H9 (cell line): ENCODE measurements at regions not wholly inside any gene's neighbourhood (a gene's known extent, or its start where the extent isn't known, plus 50 kb on each side); places are given as distances from the start of the nearest gene placed in this dataset.
"Not testable (repeated sequence)": the region's sequence is repeated elsewhere in the genome, so short reads cannot be mapped to it uniquely, and the experiment has no call there.

Experiments
- DNase-seq: peaks from one replicate; pipeline ENCODE4 v3.0.0-alpha.2; 2017
- H2AFZ ChIP-seq: one replicate; pipeline ENCODE4 v1.6.1; 2013; ENCODE audit warnings: mild to moderate bottlenecking, low read length, control low read depth, moderate library complexity
- H2AK5ac ChIP-seq: 2 replicates; pipeline ENCODE4 v1.6.1; 2013; ENCODE audit warnings: low read length, control low read depth, mixed read lengths; ENCODE audit not compliant: insufficient read length
- H2BK120ac ChIP-seq: one replicate; pipeline ENCODE4 v1.6.1; 2013; ENCODE audit warnings: low read depth, mild to moderate bottlenecking, low read length, control low read depth, inconsistent platforms; ENCODE audit not compliant: poor library complexity, severe bottlenecking
- H2BK12ac ChIP-seq: 2 replicates; pipeline ENCODE4 v1.6.1; 2013; ENCODE audit warnings: low read length, control low read depth, mixed read lengths, low read depth; ENCODE audit not compliant: insufficient read length
- H2BK15ac ChIP-seq: 2 replicates; pipeline ENCODE4 v1.6.1; 2013; ENCODE audit warnings: low read depth, low read length, control low read depth
- H2BK20ac ChIP-seq: one replicate; pipeline ENCODE4 v1.6.1; 2013; ENCODE audit warnings: low read depth, mild to moderate bottlenecking, low read length, control low read depth, inconsistent platforms; ENCODE audit not compliant: poor library complexity, severe bottlenecking
- H2BK5ac ChIP-seq: 2 replicates; pipeline ENCODE4 v1.6.1; 2013; ENCODE audit warnings: low read length, control low read depth, mixed read lengths; ENCODE audit not compliant: insufficient read length
- H3K14ac ChIP-seq: 2 replicates; pipeline ENCODE4 v1.6.1; 2013; ENCODE audit warnings: low read length, control low read depth; ENCODE audit not compliant: insufficient read depth
- H3K18ac ChIP-seq: 2 replicates; pipeline ENCODE4 v1.6.1; 2013; ENCODE audit warnings: low read depth, mild to moderate bottlenecking, mixed read lengths, low read length, control low read depth; ENCODE audit not compliant: insufficient read length
- H3K23ac ChIP-seq: 2 replicates; pipeline ENCODE4 v1.6.1; 2013; ENCODE audit warnings: low read length, control low read depth, mixed read lengths, low read depth; ENCODE audit not compliant: insufficient read length
- H3K23me2 ChIP-seq: 2 replicates; pipeline ENCODE4 v1.6.1; 2013; ENCODE audit warnings: low read depth, mild to moderate bottlenecking, mixed read lengths, low read length, control low read depth; ENCODE audit not compliant: insufficient read length, poor library complexity, severe bottlenecking
- H3K27ac ChIP-seq: 2 replicates; pipeline ENCODE4 v1.5.1; 2013; ENCODE audit warnings: low read length, control low read depth, mixed read lengths, low read depth; ENCODE audit not compliant: insufficient read length
- H3K27me3 ChIP-seq: 2 replicates; pipeline ENCODE4 v1.6.1; 2013; ENCODE audit warnings: low read length, control low read depth, inconsistent platforms; ENCODE audit not compliant: insufficient read depth
- H3K4ac ChIP-seq: 2 replicates; pipeline ENCODE4 v1.6.1; 2013; ENCODE audit warnings: low read depth, mild to moderate bottlenecking, control low read depth, inconsistent platforms, low read length, moderate library complexity
- H3K4me1 ChIP-seq: 2 replicates; pipeline ENCODE4 v1.6.1; 2013; ENCODE audit warnings: low read length, control low read depth, inconsistent platforms; ENCODE audit not compliant: insufficient read depth
- H3K4me2 ChIP-seq: 2 replicates; pipeline ENCODE4 v1.6.1; 2013; ENCODE audit warnings: low read length, control low read depth, mixed read lengths; ENCODE audit not compliant: insufficient read length, insufficient read depth
- H3K56ac ChIP-seq: 2 replicates; pipeline ENCODE4 v1.6.1; 2013; ENCODE audit warnings: low read depth, mild to moderate bottlenecking, mixed read lengths, low read length, control low read depth; ENCODE audit not compliant: insufficient read length
- H3K79me1 ChIP-seq: 2 replicates; pipeline ENCODE4 v1.6.1; 2013; ENCODE audit warnings: low read depth, mild to moderate bottlenecking, moderate library complexity, low read length, control low read depth, inconsistent platforms; ENCODE audit not compliant: insufficient read depth, poor library complexity, severe bottlenecking
- H3K79me2 ChIP-seq: 2 replicates; pipeline ENCODE4 v1.6.1; 2013; ENCODE audit warnings: low read length, control low read depth, inconsistent platforms; ENCODE audit not compliant: insufficient read depth
- H3K9ac ChIP-seq: 2 replicates; pipeline ENCODE4 v1.6.1; 2013; ENCODE audit warnings: low read length, control low read depth, mixed read lengths; ENCODE audit not compliant: insufficient read length; ENCODE audit errors: extremely low read depth
- H3K9me3 ChIP-seq: one replicate; pipeline ENCODE4 v1.6.1; 2013; ENCODE audit warnings: low read depth, low read length, inconsistent platforms; ENCODE audit not compliant: control insufficient read depth
- H3T11ph ChIP-seq: one replicate; pipeline ENCODE4 v1.6.1; 2013; ENCODE audit warnings: mild to moderate bottlenecking, low read length, control low read depth, inconsistent platforms
- H4K20me1 ChIP-seq: one replicate; pipeline ENCODE4 v1.6.1; 2013; ENCODE audit not compliant: control insufficient read depth, insufficient read length, insufficient read depth
- H4K5ac ChIP-seq: 2 replicates; pipeline ENCODE4 v1.6.1; 2013; ENCODE audit warnings: low read depth, mild to moderate bottlenecking, mixed read lengths, low read length, control low read depth; ENCODE audit not compliant: insufficient read length
- H4K8ac ChIP-seq: replicated peaks from 2 replicates; pipeline ENCODE4 v1.6.1; 2013; ENCODE audit warnings: low read length, control low read depth, mixed read lengths, low read depth; ENCODE audit not compliant: insufficient read length
- H4K91ac ChIP-seq: 2 replicates; pipeline ENCODE4 v1.6.1; 2013; ENCODE audit warnings: low read depth, mild to moderate bottlenecking, moderate library complexity, mixed read lengths, low read length, control low read depth; ENCODE audit not compliant: insufficient read length
- H3K27ac Mint-ChIP-seq, 3 experiments: 2 replicates in 2 of 3; 3 replicates in 1 of 3; pipeline ENCODE4 v1.8.0; 2020 to 2021; ENCODE audit warnings: mixed read lengths in 3 of 3, mild to moderate bottlenecking in 1 of 3, moderate library complexity in 1 of 3
- H3K27me3 Mint-ChIP-seq: 2 replicates; pipeline ENCODE4 v1.8.0; 2021; ENCODE audit warnings: low read depth, mild to moderate bottlenecking, moderate library complexity, mixed read lengths
- H3K36me3 Mint-ChIP-seq, 3 experiments: 2 replicates in 2 of 3; 3 replicates in 1 of 3; pipeline ENCODE4 v1.8.0; 2020 to 2021; ENCODE audit warnings: low read depth in 3 of 3, mixed read lengths in 3 of 3; ENCODE audit not compliant: insufficient read depth in 1 of 3
- H3K4me1 Mint-ChIP-seq, 2 experiments: 2 replicates each; pipeline ENCODE4 v1.8.0; 2020; ENCODE audit warnings: mixed read lengths in 2 of 2
- H3K4me3 Mint-ChIP-seq, 2 experiments: 2 replicates in 1 of 2; 3 replicates in 1 of 2; pipeline ENCODE4 v1.8.0; 2020 to 2021; ENCODE audit warnings: mild to moderate bottlenecking in 2 of 2, mixed read lengths in 2 of 2, moderate library complexity in 1 of 2
- H3K9me3 Mint-ChIP-seq, 2 experiments: 2 replicates in 1 of 2; 3 replicates in 1 of 2; pipeline ENCODE4 v1.8.0; 2020; ENCODE audit warnings: mild to moderate bottlenecking in 2 of 2, mixed read lengths in 2 of 2, moderate library complexity in 1 of 2
- WGBS: extraction: QIAGEN DNeasy Blood & Tissue Kit; methylation state at CpG from one replicate; pipeline ENCODE4 v1.1.7; 2013; ENCODE audit warnings: missing lambda C conversion rate, low lambda C conversion rate, mixed read lengths; ENCODE audit not compliant: insufficient read length; ENCODE audit errors: extremely low coverage; 5-methylcytosine and 5-hydroxymethylcytosine counted together
- TF ChIP-seq, protein P1 (sequence below): fragments of 200-600 bp; sonication (generic); conservative IDR thresholded peaks from 3 replicates; pipeline ENCODE4 v1.8.0; 2021; ENCODE audit warnings: antibody characterized with exemption, mild to moderate bottlenecking

DNA sequence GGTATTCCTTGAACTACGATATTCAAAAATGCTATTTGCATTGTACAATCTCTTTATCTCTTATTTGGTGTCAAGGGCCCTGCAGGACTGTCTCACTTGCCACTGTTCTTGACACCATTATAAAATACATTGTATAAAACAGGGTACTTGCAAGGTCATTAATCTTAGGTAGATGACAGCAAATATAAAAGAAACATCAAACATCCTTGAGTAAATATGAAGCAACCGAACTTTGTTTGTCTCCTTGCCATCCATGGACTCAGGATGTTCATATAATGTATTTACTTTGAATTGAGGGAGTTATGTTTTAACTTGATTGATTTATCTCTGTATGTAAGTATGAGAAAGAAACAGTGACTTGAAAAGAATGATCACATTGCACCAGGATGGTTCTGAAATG, 87.3 kb downstream of the UGT2B4 start:
- Histone ChIP-seq H3K27ac (no peak overlapping the region), H3K79me1 (no peaks in the 10 kb centered on the region), H4K5ac (no peak overlapping the region), H4K8ac (no peak overlapping the region), H3K14ac (no peak overlapping the region), H3K9me3 (no peaks in the 10 kb centered on the region), H3K27me3 (no peaks in the 10 kb centered on the region), H3K4me1 (no peaks in the 10 kb centered on the region), H2BK5ac (no peak overlapping the region), H2BK12ac (no peak overlapping the region), H3K9ac (no peak overlapping the region), H4K91ac (no peak overlapping the region), H3K4ac (no peak overlapping the region), H3K23me2 (no peaks in the 10 kb centered on the region), H2BK15ac (no peak overlapping the region), H3K18ac (no peak overlapping the region), H3K23ac (no peak overlapping the region), H2AFZ (no peak overlapping the region), H3K56ac (no peak overlapping the region), H3T11ph (no peak overlapping the region), H4K20me1 (no peaks in the 10 kb centered on the region), H2BK120ac (no peak overlapping the region), H2BK20ac (no peak overlapping the region), H2AK5ac (no peak overlapping the region), H3K4me2 (no peak overlapping the region), H3K79me2 (no peaks in the 10 kb centered on the region)
- Mint-ChIP-seq H3K27me3 (no peaks in the 10 kb centered on the region), H3K36me3 (no peaks in the 10 kb centered on the region), H3K4me3 (no peak overlapping the region), H3K4me1 (no peaks in the 10 kb centered on the region; a peak in 1 of 4 replicates), H3K27ac (no peak overlapping the region), H3K9me3 (no peaks in the 10 kb centered on the region)
- WGBS, result no CpG with 5 or more reads among the region's 2 CpGs
- TF ChIP-seq, protein P1, sequence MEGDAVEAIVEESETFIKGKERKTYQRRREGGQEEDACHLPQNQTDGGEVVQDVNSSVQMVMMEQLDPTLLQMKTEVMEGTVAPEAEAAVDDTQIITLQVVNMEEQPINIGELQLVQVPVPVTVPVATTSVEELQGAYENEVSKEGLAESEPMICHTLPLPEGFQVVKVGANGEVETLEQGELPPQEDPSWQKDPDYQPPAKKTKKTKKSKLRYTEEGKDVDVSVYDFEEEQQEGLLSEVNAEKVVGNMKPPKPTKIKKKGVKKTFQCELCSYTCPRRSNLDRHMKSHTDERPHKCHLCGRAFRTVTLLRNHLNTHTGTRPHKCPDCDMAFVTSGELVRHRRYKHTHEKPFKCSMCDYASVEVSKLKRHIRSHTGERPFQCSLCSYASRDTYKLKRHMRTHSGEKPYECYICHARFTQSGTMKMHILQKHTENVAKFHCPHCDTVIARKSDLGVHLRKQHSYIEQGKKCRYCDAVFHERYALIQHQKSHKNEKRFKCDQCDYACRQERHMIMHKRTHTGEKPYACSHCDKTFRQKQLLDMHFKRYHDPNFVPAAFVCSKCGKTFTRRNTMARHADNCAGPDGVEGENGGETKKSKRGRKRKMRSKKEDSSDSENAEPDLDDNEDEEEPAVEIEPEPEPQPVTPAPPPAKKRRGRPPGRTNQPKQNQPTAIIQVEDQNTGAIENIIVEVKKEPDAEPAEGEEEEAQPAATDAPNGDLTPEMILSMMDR, result no peak
- no peak for DNase-seq

DNA sequence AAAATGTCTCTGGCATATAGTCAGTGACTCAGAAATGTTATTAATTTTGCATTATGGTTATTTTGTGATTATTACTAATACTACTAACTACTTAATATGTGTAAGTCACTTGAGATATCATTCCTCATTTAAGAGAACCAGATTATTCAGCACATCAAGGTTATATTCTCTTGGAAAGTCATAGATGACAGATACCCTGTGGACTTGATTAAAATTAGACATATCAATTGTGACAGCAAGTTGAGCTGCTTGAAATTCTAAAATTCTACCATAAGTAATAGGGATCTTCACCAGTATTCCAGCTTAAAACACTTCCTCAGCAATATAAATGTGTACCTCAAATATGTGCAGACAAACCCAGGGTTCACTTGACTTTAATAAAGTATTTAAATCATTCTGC, 83.7 kb downstream of the UGT2B4 start:
- not testable (repeated sequence) for H4K91ac ChIP-seq, DNase-seq, H3K18ac ChIP-seq, H3K27ac ChIP-seq, H3K4me2 ChIP-seq, H2AK5ac ChIP-seq, H2AFZ ChIP-seq, H2BK12ac ChIP-seq, H3K9ac ChIP-seq, H3K36me3 Mint-ChIP-seq, H2BK120ac ChIP-seq, H2BK5ac ChIP-seq, H3K79me1 ChIP-seq, H4K20me1 ChIP-seq, H4K5ac ChIP-seq, H3K79me2 ChIP-seq, H3K4me1 ChIP-seq, H3K4me1 Mint-ChIP-seq, H3K4me3 Mint-ChIP-seq, H3K27me3 ChIP-seq, H4K8ac ChIP-seq, H3K14ac ChIP-seq, H3K9me3 Mint-ChIP-seq, H3K27ac Mint-ChIP-seq, H3K4ac ChIP-seq, H3K23me2 ChIP-seq, H3K9me3 ChIP-seq, H3K23ac ChIP-seq, H2BK20ac ChIP-seq, H2BK15ac ChIP-seq, H3K56ac ChIP-seq, H3T11ph ChIP-seq, H3K27me3 Mint-ChIP-seq
